K562 (cell line): ENCODE measurements at regions not wholly inside any gene's neighbourhood (a gene's known extent, or its start where the extent isn't known, plus 50 kb on each side); places are given as distances from the start of the nearest gene placed in this dataset.

Experiments used
- ATAC-seq: fragments of 200-7000 bp; cut with Tn5 transposase; 3 replicates; pipeline ENCODE4 v1.9.1; 2020; ENCODE audit warnings: moderate library complexity
- BruUV-seq: library from RNA; stranded (reverse); fragments of 400-500 nt; replicated peaks from 2 replicates; lab custom pipeline; 2021; lab: Mats Ljungman, UMichigan
- CTCF ChIA-PET: fragments of 300-600 bp; formaldehyde crosslinking; extraction: SDS; loops from one replicate; lab custom pipeline; 2021; ENCODE audit warnings: low intra/inter-chr PET ratio; lab: Yijun Ruan, JAX
- POLR2A ChIA-PET: fragments of 300-600, 350-650 bp; sonication (Branson Sonifier 250); formaldehyde crosslinking; extraction: SDS; loops from one replicate; lab custom pipeline; 2021; ENCODE audit warnings: antibody characterized with exemption, inconsistent platforms; lab: Yijun Ruan, JAX
- DNase-seq, 4 experiments: peaks; one replicate each; pipeline versions ENCODE4 v3.0.0 to v3.0.0-alpha.2; 2011 to 2018; ENCODE audit warnings: low spot score in 3 of 4, mixed read lengths in 3 of 4; ENCODE audit errors: extremely low read depth in 1 of 4
- FAIRE-seq: peaks from 2 replicates; lab custom pipeline; 2011; peaks lifted over from hg19 to GRCh38; lab: Jason Lieb, UNC
- H2AFZ ChIP-seq: 2 replicates; pipeline ENCODE4 v1.6.0; 2011; ENCODE audit warnings: low read depth, low read length, control low read depth, inconsistent platforms
- H3K27ac ChIP-seq: fragments of 200-600 bp; 3 replicates; pipeline ENCODE4 v1.8.0; 2011; ENCODE audit warnings: low read depth, mild to moderate bottlenecking, control low read depth, inconsistent platforms, low read length, moderate library complexity, mixed read lengths; ENCODE audit errors: extremely low read depth
- H3K27me3 ChIP-seq, 2 experiments: fragments of 300-600 bp in 1 of 2; 2 replicates in 1 of 2; 3 replicates in 1 of 2; pipeline versions ENCODE4 v1.6.0 to v1.8.0; 2011; ENCODE audit warnings: inconsistent platforms in 2 of 2, low read length in 2 of 2, mild to moderate bottlenecking in 1 of 2, mixed read lengths in 1 of 2, moderate library complexity in 1 of 2; ENCODE audit not compliant: control insufficient read depth in 2 of 2, insufficient read depth in 2 of 2
- H3K36me3 ChIP-seq: fragments of 300-600 bp; 3 replicates; pipeline ENCODE4 v1.8.0; 2011; ENCODE audit warnings: mild to moderate bottlenecking, low read length, inconsistent platforms; ENCODE audit not compliant: control insufficient read depth, insufficient read depth
- H3K4me1 ChIP-seq, 2 experiments: fragments of 200-600 bp in 1 of 2; replicated peaks in 1 of 2; 2 replicates in 1 of 2; 3 replicates in 1 of 2; pipeline versions ENCODE4 v1.5.1 to v1.8.0; 2011; ENCODE audit warnings: inconsistent platforms in 2 of 2, low read length in 2 of 2, mild to moderate bottlenecking in 1 of 2, mixed read lengths in 1 of 2, moderate library complexity in 1 of 2; ENCODE audit not compliant: control insufficient read depth in 2 of 2, insufficient read depth in 2 of 2
- H3K4me2 ChIP-seq: 2 replicates; pipeline ENCODE4 v1.6.1; 2011; ENCODE audit warnings: low read length, control low read depth, inconsistent platforms, mixed read lengths; ENCODE audit not compliant: insufficient read depth
- H3K4me3 ChIP-seq: fragments of 200-600 bp; sonication (generic), shearing (Covaris generic); 2 replicates; pipeline ENCODE4 v1.5.1; 2016; ENCODE audit warnings: control low read depth, inconsistent platforms
- H3K79me2 ChIP-seq: fragments of 200-600 bp; 3 replicates; pipeline ENCODE4 v1.8.0; 2011; ENCODE audit warnings: low read length, inconsistent platforms; ENCODE audit not compliant: control insufficient read depth, insufficient read depth
- H3K9ac ChIP-seq, 2 experiments: 2 replicates each; pipeline versions ENCODE4 v1.6.0 to v1.6.1; 2011; ENCODE audit warnings: low read depth in 2 of 2, low read length in 2 of 2, control low read depth in 1 of 2, inconsistent platforms in 1 of 2, mild to moderate bottlenecking in 1 of 2, mixed read lengths in 1 of 2; ENCODE audit not compliant: insufficient read depth in 1 of 2
- H3K9me1 ChIP-seq: one replicate; pipeline ENCODE4 v1.6.0; 2011; ENCODE audit warnings: inconsistent platforms, mild to moderate bottlenecking, low read length, moderate library complexity; ENCODE audit not compliant: control insufficient read depth, insufficient read depth
- H3K9me3 ChIP-seq: replicated peaks from 2 replicates; pipeline ENCODE4 v1.5.1; 2011; ENCODE audit warnings: low read depth, low read length, inconsistent platforms; ENCODE audit not compliant: control insufficient read depth, insufficient read depth
- H4K20me1 ChIP-seq: replicated peaks from 2 replicates; pipeline ENCODE4 v1.6.1; 2011; ENCODE audit warnings: low read length, inconsistent platforms, mixed read lengths; ENCODE audit not compliant: control insufficient read depth, insufficient read depth
- DACH1 ChIP-seq: fragments of 450-650 bp; IDR thresholded peaks from 2 replicates; pipeline ENCODE4 v1.6.1; 2018; ENCODE audit not compliant: partially characterized antibody
- HDGF ChIP-seq: fragments of 450-650 bp; IDR thresholded peaks from 2 replicates; pipeline ENCODE4 v1.6.1; 2016
- MCM2 ChIP-seq: fragments of 450-650 bp; IDR thresholded peaks from 2 replicates; pipeline ENCODE4 v1.6.1; 2017; ENCODE audit warnings: low read depth, mild to moderate bottlenecking
- MCM7 ChIP-seq, 2 experiments: fragments of 450-650 bp; IDR thresholded peaks; 2 replicates each; pipeline ENCODE4 v1.6.1; 2016 to 2018
- PATZ1 ChIP-seq: fragments of 250-450 bp; sonication (Bioruptor Pico); IDR thresholded peaks from 2 replicates; pipeline ENCODE4 v1.5.0; 2020; ENCODE audit warnings: mild to moderate bottlenecking, borderline replicate concordance
- PHTF2 ChIP-seq: fragments of 250-450 bp; sonication (Bioruptor Pico); IDR thresholded peaks from 2 replicates; pipeline ENCODE4 v1.5.0; 2021; ENCODE audit warnings: mild to moderate bottlenecking
- RNF2 ChIP-seq: sonication (generic); IDR thresholded peaks from 2 replicates; pipeline ENCODE4 v1.6.1; 2016
- SMC3 ChIP-seq: conservative IDR thresholded peaks from 2 replicates; pipeline ENCODE4 v1.6.1; 2011; ENCODE audit warnings: low read depth, low read length, improper control_type of control experiment; ENCODE audit not compliant: insufficient read depth
- TAL1 ChIP-seq: fragments of 450-650 bp; IDR thresholded peaks from 2 replicates; pipeline ENCODE4 v1.6.1; 2016; ENCODE audit warnings: mild to moderate bottlenecking
- ZBTB2 ChIP-seq: fragments of 450-650 bp; IDR thresholded peaks from 2 replicates; pipeline ENCODE4 v1.6.1; 2016; ENCODE audit warnings: antibody characterized with exemption
- ZNF239 ChIP-seq: fragments of 250-450 bp; sonication (Bioruptor Pico); IDR thresholded peaks from 2 replicates; pipeline ENCODE4 v1.4.0; 2020; ENCODE audit warnings: mild to moderate bottlenecking
- ZNF551 ChIP-seq: fragments of 250-450 bp; sonication (Bioruptor Pico); IDR thresholded peaks from 2 replicates; pipeline ENCODE4 v1.5.0; 2021; ENCODE audit warnings: mild to moderate bottlenecking, moderate library complexity
- WGBS: fragments of 100-300 bp; shearing (Covaris generic); methylation state at CpG from one replicate; pipeline ENCODE4 v1.1.6; 2016; ENCODE audit warnings: low coverage, mixed read lengths; ENCODE audit not compliant: insufficient coverage; ENCODE audit errors: missing lambda C conversion rate; 5-methylcytosine and 5-hydroxymethylcytosine counted together
- in situ Hi-C: fragments of 300-500 bp; cut with MboI; formaldehyde crosslinking; loops from 4 replicates; pipeline ENCODE4 v1.15.0; 2018; ENCODE audit warnings: inconsistent platforms, mixed read lengths
- intact Hi-C: fragments of 100-400 bp; cut with micrococcal nuclease; formaldehyde crosslinking; loops from 2 replicates; pipeline ENCODE4 v1.14.2; 2022

GRCh38 chr4:54942721-54943120 is 182.7 kb downstream of the KDR start:
- peak; percentile 34 for TF ChIP-seq DACH1
- no peak for TF ChIP-seq SMC3
- Histone ChIP-seq H3K4me2 (no peak overlapping the region; the same call in 1 of the 2 replicates), H3K9ac (no peak overlapping the region), H3K4me3 (no peak overlapping the region), H3K9me1 (no peaks in the 10 kb centered on the region), H3K4me1 (no peaks in the 10 kb centered on the region; a peak in 1 of 5 replicates), H4K20me1 (no peaks in the 10 kb centered on the region), H3K36me3 (no peaks in the 10 kb centered on the region), H2AFZ (no peak overlapping the region), H3K27me3 (peaks cover 6 to 11% of the 10 kb centered on the region in 2 experiments; a peak in 4 of 5 replicates), H3K9me3 (no peaks in the 10 kb centered on the region), H3K27ac (no peak overlapping the region), H3K79me2 (no peaks in the 10 kb centered on the region)
- intact Hi-C loops, result no loop called here
- no peak for FAIRE-seq
- ChIA-PET POLR2A (no interaction called here), CTCF (no interaction called here)
- no TSS peak for BruUV-seq
- no peak for DNase-seq
- no peak for ATAC-seq
- in situ Hi-C loops, result no loop called here
- 0% methylated on average over 3 of the region's 4 CpGs for WGBS

GRCh38 chr4:54941994-54942552 is 183.3 kb downstream of the KDR start:
- Histone ChIP-seq H3K4me1 (no peaks in the 10 kb centered on the region; a peak in 2 of 5 replicates), H3K9me3 (no peaks in the 10 kb centered on the region), H4K20me1 (no peaks in the 10 kb centered on the region), H3K27ac (no peak overlapping the region), H3K9ac (no peak overlapping the region), H3K36me3 (no peaks in the 10 kb centered on the region), H3K79me2 (no peaks in the 10 kb centered on the region), H3K4me3 (no peak overlapping the region), H3K27me3 (peaks cover 6 to 11% of the 10 kb centered on the region in 2 experiments; a peak in 4 of 5 replicates), H3K4me2 (no peak overlapping the region), H2AFZ (no peak overlapping the region), H3K9me1 (no peaks in the 10 kb centered on the region)
- intact Hi-C loops (no loop called here), in situ Hi-C loops (no loop called here)
- ChIA-PET POLR2A (no interaction called here), CTCF (no interaction called here)
- BruUV-seq, result no TSS peak
- DNase-seq, result no peak
- ATAC-seq, result no peak
- FAIRE-seq, result no peak
- 5% methylated on average over 10 of the region's 10 CpGs for WGBS
- TF ChIP-seq MCM2 (no peak), HDGF (no peak), ZBTB2 (no peak), PATZ1 (no peak), MCM7 (IDR thresholded peaks at IDR 0.05) (no peak), ZNF239 (CRISPR knock-in tag) (no peak), RNF2 (no peak), PHTF2 (no peak), ZNF551 (CRISPR knock-in tag) (no peak), TAL1 (no peak)
